Lower leg skin (tissue), 4 donors: ENCODE measurements at regions not wholly inside any gene's neighbourhood (a gene's known extent, or its start where the extent isn't known, plus 50 kb on each side); places are given as distances from the start of the nearest gene placed in this dataset.
A peak's percentile ranks its signal among the peaks of the same experiment; 100 is the strongest.

ENCODE experiments used
- DNase-seq, 2 donors: peaks; one replicate each; pipeline ENCODE4 v3.0.0-alpha.2; 2019; ENCODE audit warnings: low spot score in 2 of 2
- H3K4me3 ChIP-seq: fragments of 200-600 bp; sonication (generic); 2 replicates; pipeline ENCODE4 v1.5.1; 2017; ENCODE audit warnings: mild to moderate bottlenecking, low read depth; ENCODE audit not compliant: poor library complexity, severe bottlenecking
- POLR2A ChIP-seq, 2 donors: fragments of 450-650 bp; IDR thresholded peaks; one replicate each; pipeline ENCODE4 v1.6.1; 2016 to 2017; ENCODE audit warnings: antibody characterized with exemption in 2 of 2, mild to moderate bottlenecking in 1 of 2, moderate library complexity in 1 of 2
- WGBS, 2 donors: methylation state at CpG; one replicate each; pipeline ENCODE4 v1.1.5; 2018; 5-methylcytosine and 5-hydroxymethylcytosine counted together
- intact Hi-C: fragments of 100-400 bp; cut with DNase I; formaldehyde crosslinking; loops from one replicate; pipeline ENCODE4 v1.15.0; 2023; ENCODE audit warnings: low total_unique reads
- TF ChIP-seq, protein P1 (sequence below), 3 donors: fragments of 450-650 bp; IDR thresholded peaks; one replicate each; pipeline ENCODE4 v1.5.1; 2016; ENCODE audit warnings: antibody characterized with exemption in 3 of 3, mild to moderate bottlenecking in 3 of 3, moderate library complexity in 2 of 3

DNA sequence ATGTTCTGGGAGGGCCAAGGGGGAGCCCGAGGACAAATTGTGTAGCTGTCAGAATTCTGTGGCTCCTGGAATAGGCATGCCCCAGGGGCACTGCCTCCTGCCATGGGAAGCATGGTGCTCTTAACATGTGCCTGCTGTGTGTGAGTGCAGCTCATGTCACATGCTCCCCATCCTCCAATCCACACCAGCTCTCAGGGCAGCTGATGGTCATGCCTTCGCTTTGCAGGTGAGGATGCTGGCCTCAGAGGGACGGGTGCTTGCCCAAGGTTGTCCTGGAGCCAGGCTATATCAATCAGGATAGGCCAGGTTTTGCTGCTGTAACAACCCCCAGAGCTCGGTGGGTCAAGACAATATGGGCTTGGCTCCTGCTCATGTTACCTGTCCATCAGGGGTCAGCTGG is 303.4 kb downstream of the RPS24 start:
- peak; percentile 9 to 32 for DNase-seq
- intact Hi-C loops, result no loop called here
- TF ChIP-seq, protein P1, sequence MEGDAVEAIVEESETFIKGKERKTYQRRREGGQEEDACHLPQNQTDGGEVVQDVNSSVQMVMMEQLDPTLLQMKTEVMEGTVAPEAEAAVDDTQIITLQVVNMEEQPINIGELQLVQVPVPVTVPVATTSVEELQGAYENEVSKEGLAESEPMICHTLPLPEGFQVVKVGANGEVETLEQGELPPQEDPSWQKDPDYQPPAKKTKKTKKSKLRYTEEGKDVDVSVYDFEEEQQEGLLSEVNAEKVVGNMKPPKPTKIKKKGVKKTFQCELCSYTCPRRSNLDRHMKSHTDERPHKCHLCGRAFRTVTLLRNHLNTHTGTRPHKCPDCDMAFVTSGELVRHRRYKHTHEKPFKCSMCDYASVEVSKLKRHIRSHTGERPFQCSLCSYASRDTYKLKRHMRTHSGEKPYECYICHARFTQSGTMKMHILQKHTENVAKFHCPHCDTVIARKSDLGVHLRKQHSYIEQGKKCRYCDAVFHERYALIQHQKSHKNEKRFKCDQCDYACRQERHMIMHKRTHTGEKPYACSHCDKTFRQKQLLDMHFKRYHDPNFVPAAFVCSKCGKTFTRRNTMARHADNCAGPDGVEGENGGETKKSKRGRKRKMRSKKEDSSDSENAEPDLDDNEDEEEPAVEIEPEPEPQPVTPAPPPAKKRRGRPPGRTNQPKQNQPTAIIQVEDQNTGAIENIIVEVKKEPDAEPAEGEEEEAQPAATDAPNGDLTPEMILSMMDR (IDR thresholded peaks at IDR 0.05), result no peak
- TF ChIP-seq POLR2A (IDR thresholded peaks at IDR 0.05), result no peak
- 64 to 93% methylated on average over 4 of the region's 4 CpGs for WGBS, 2 donors
- H3K4me3 ChIP-seq, result no peak overlapping the region

DNA sequence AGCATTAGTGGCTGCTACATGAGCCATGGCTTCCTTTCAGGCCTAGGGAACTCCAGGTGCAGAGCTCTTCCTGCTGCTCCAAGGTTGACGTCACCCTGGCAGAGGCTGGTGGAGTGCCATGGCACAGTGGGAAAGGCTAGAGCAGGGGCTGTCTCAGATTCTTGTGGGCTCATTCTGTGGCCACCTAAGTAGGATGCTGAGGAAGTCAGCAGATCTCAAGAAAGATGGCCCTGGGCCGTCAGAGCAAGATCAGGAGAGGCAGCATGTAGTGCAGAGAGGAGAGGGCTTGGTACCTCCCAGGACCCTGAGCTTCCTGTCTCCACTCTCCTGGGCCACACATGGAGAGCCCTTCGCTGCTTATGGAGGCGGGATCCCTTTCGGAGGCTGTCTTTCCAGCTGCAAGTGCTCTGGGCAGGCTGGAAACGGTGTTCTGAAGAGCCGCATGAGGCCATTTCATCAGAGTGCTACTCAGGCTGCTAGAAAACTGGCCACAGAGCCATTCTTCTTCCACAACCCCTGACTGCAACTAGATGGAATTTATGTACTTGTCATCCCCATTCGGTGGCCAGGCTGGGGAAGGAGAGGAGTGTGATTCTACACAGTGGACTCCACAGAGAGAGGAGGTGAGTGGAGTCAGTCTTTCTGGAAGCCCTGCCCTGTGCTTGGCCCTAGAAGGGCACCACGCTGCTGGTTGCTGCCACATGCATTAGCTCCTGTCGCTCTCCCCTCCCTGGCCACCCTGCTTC is 304.2 kb downstream of the RPS24 start:
- peak; percentile 9 to 28 for DNase-seq
- no peak overlapping the region for H3K4me3 ChIP-seq
- 87 to 91% methylated on average over 10 of the region's 10 CpGs for WGBS, 2 donors
- TF ChIP-seq, protein P1 (IDR thresholded peaks at IDR 0.05), result no peak
- no peak for TF ChIP-seq POLR2A (IDR thresholded peaks at IDR 0.05)
- intact Hi-C loops, result no loop called here

- DNase-seq, result peak in 1 of 2 donors; percentile 4
- 89 to 91% methylated on average over 4 of the region's 4 CpGs for WGBS, 2 donors
- TF ChIP-seq, protein P1 (IDR thresholded peaks at IDR 0.05), result no peak
- intact Hi-C loops, result no loop called here
- no peak overlapping the region for H3K4me3 ChIP-seq
These were observed 305.1 kb downstream of the RPS24 start for GRCh38 chr10:78338717-78339116.

DNA sequence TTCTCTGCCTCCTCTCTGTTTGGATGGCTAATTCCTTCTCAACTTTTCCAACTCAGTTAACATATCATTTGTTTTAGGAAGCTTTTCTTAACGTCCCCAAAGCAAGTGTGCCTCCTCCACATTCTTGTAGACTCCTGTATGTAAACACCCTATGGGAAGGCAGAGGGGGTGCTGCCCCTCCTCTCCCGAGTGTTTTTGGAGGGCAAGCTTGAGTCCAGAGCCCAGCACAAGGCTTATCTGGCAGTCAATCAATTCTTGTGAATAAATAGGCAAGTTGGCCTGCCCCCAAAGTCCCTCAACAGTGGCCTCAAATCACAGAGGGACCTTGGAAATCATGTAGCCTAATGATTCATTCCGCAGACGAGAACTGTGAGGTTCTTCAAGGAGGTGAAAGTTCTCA is 305.6 kb downstream of the RPS24 start:
- H3K4me3 ChIP-seq, result no peak overlapping the region
- WGBS, 2 donors, result 32 to 41% methylated on average over 4 of the region's 4 CpGs
- peak; percentile 10 to 52 for DNase-seq
- no peak for TF ChIP-seq POLR2A (IDR thresholded peaks at IDR 0.05)
- TF ChIP-seq, protein P1 (IDR thresholded peaks at IDR 0.05), result no peak
- intact Hi-C loops, result no loop called here

- DNase-seq, result peak in 1 of 2 donors; percentile 18
- H3K4me3 ChIP-seq, result no peak overlapping the region
- intact Hi-C loops, result no loop called here
- TF ChIP-seq, protein P1 (IDR thresholded peaks at IDR 0.05), result no peak
- no peak for TF ChIP-seq POLR2A (IDR thresholded peaks at IDR 0.05)
- 88 to 94% methylated on average over 8 of the region's 8 CpGs for WGBS, 2 donors
These were observed 308.4 kb downstream of the RPS24 start for GRCh38 chr10:78341953-78342614.
